ENCODE measurements at regions not wholly inside any gene's neighbourhood (a gene's known extent, or its start where the extent isn't known, plus 50 kb on each side); places are given as distances from the start of the nearest gene placed in this dataset.
"Not testable (repeated sequence)": the region's sequence is repeated elsewhere in the genome, so short reads cannot be mapped to it uniquely, and the experiment has no call there.

GRCh38 chr3:20984594-20985205, 766.3 kb downstream of the ZNF385D start:
- no peak for DNase-seq (ENCODE audit: low read depth)
- TF ChIP-seq, protein P1, sequence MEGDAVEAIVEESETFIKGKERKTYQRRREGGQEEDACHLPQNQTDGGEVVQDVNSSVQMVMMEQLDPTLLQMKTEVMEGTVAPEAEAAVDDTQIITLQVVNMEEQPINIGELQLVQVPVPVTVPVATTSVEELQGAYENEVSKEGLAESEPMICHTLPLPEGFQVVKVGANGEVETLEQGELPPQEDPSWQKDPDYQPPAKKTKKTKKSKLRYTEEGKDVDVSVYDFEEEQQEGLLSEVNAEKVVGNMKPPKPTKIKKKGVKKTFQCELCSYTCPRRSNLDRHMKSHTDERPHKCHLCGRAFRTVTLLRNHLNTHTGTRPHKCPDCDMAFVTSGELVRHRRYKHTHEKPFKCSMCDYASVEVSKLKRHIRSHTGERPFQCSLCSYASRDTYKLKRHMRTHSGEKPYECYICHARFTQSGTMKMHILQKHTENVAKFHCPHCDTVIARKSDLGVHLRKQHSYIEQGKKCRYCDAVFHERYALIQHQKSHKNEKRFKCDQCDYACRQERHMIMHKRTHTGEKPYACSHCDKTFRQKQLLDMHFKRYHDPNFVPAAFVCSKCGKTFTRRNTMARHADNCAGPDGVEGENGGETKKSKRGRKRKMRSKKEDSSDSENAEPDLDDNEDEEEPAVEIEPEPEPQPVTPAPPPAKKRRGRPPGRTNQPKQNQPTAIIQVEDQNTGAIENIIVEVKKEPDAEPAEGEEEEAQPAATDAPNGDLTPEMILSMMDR (conservative IDR thresholded peaks at IDR 0.05; ENCODE audit: low read depth, low read length), result no peak
- H3K4me3 ChIP-seq (ENCODE audit: low read depth, low read length), result no peak overlapping the region

GRCh38 chr3:20975188-20975651, 775.8 kb downstream of the ZNF385D start:
- TF ChIP-seq, protein P1 (conservative IDR thresholded peaks at IDR 0.05; ENCODE audit: low read depth, low read length), result no peak
- H3K4me3 ChIP-seq (ENCODE audit: low read depth, low read length), result no peak overlapping the region
- DNase-seq (ENCODE audit: low read depth), result no peak

DNA sequence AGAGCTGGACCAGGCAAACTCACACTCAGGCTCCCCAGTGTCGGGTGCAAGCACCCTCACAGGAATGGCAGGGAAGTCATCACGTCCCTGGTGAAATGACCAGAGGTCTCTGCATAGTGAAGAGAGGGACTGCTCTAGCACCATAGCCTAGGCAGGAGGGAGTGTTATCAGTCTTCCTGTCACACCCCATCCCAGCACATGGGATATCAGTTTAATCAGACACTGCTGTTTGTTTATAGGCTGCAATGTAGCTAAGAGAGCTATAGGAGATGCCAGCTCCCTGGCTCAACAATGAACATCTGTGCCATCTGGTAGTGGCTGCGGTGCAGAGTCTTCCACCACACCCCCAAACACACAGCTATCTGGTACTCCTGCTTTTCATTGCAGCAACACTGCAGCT, 776.6 kb downstream of the ZNF385D start:
- H3K4me3 ChIP-seq (ENCODE audit: low read depth, low read length), result no peak overlapping the region
- DNase-seq (ENCODE audit: low read depth), result no peak
- TF ChIP-seq, protein P1 (conservative IDR thresholded peaks at IDR 0.05; ENCODE audit: low read depth, low read length), result no peak

- not testable (repeated sequence) for DNase-seq (ENCODE audit: low read depth); H3K4me3 ChIP-seq (ENCODE audit: low read depth, low read length)
Observed at GRCh38 chr3:20970807-20971206, 780.2 kb downstream of the ZNF385D start.

- DNase-seq (ENCODE audit: low read depth); H3K4me3 ChIP-seq (ENCODE audit: low read depth, low read length): not testable (repeated sequence)
Observed at GRCh38 chr3:20967485-20967884, 781.5 kb upstream of the SGO1 start.

DNA sequence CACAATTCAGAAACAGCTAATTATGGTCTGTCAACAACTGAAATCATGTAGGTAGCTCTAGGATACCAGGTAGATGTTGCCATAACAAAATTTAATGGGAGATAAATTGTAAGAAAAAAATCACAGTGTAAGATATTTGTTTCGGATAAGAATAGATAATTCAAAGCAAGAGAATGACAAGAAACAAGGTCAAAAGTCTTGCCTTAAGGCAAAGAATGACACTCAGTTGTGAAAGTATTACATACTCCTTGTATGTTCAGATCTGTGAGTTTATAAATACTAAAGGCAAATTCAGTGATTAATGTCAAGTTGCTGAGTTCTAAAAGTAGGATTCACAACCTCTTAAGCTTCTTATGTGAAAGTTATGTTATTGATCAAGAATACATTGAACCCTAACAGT, 772.2 kb upstream of the SGO1 start:
- DNase-seq (ENCODE audit: low read depth), result no peak
- no peak overlapping the region for H3K4me3 ChIP-seq (ENCODE audit: low read depth, low read length)
- TF ChIP-seq, protein P1 (conservative IDR thresholded peaks at IDR 0.05; ENCODE audit: low read depth, low read length), result no peak

DNA sequence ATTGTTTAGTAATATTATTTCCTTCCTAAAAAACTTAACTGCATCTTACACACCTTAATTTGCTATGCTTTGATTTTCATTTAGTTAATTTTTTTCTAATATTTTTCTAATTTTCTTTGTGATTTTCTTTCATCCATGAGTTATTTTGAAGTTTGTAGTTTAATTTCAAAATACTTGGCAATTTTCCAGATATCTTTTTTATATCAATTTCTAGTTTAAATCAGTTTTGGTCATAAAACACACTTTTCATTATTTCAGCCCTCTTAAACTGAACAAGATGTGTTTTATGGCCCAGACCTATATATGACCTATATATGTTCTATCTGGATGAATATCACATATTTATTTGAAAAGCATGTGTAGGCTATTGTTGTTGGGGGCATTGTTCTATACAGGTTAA, 759.9 kb upstream of the SGO1 start:
- no peak for DNase-seq (ENCODE audit: low read depth)
- TF ChIP-seq, protein P1 (conservative IDR thresholded peaks at IDR 0.05; ENCODE audit: low read depth, low read length), result no peak
- H3K4me3 ChIP-seq (ENCODE audit: low read depth, low read length), result no peak overlapping the region

DNA sequence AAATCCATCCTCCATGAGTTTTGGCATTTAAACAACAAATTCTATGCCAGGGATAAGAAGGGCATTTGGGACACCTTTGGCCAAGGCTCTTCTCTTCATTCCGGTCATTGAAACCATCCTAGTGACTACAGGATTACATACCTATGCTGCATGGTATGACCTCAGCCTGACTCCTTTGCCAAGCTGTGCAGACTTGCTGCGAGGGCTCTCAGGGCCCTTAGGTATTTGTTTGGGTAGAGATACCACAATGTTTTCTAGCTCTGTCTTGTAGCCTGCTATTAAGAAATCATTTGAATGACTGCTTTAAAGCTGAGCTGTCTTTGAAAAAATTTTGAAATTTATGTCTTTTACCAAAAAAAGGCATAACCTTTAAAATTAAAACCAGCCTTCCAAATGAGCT, 749.8 kb upstream of the SGO1 start:
- DNase-seq (ENCODE audit: low read depth), result no peak
- no peak overlapping the region for H3K4me3 ChIP-seq (ENCODE audit: low read depth, low read length)
- TF ChIP-seq, protein P1 (conservative IDR thresholded peaks at IDR 0.05; ENCODE audit: low read depth, low read length), result no peak

All from epithelial cell of proximal tubule (primary cell).